SK-N-SH treated with all-trans-retinoic acid at 6 μM for 48 hours (cell line): ENCODE measurements at regions not wholly inside any gene's neighbourhood (a gene's known extent, or its start where the extent isn't known, plus 50 kb on each side); places are given as distances from the start of the nearest gene placed in this dataset.

Experiments used
- ATAC-seq: fragments of 200-7000 bp; cut with Tn5 transposase; 3 replicates; pipeline ENCODE4 v1.9.1; 2020; ENCODE audit warnings: mild to moderate bottlenecking, moderate library complexity
- ARNTL ChIP-seq: fragments of 450-650 bp; formaldehyde crosslinking; IDR thresholded peaks from 2 replicates; pipeline ENCODE4 v1.5.0; 2020; ENCODE audit warnings: low read depth, mild to moderate bottlenecking, moderate library complexity, borderline replicate concordance
- BACH2 ChIP-seq: fragments of 250-450 bp; sonication (Bioruptor Pico); IDR thresholded peaks from 2 replicates; pipeline ENCODE4 v1.9.0; 2021; ENCODE audit warnings: mild to moderate bottlenecking, borderline replicate concordance
- CREB5 ChIP-seq: fragments of 250-450 bp; sonication (Bioruptor Pico); IDR thresholded peaks from 2 replicates; pipeline ENCODE4 v1.5.1; 2020; ENCODE audit warnings: low read depth, mild to moderate bottlenecking, moderate library complexity
- CSDC2 ChIP-seq: fragments of 250-450 bp; sonication (Bioruptor Pico); IDR thresholded peaks from 2 replicates; pipeline ENCODE4 v1.5.0; 2020; ENCODE audit warnings: mild to moderate bottlenecking, moderate library complexity
- ESRRG ChIP-seq: fragments of 250-450 bp; sonication (Bioruptor Pico); IDR thresholded peaks from 2 replicates; pipeline ENCODE4 v1.6.1; 2021; ENCODE audit warnings: mild to moderate bottlenecking
- GLIS3 ChIP-seq: fragments of 250-450 bp; sonication (Bioruptor Pico); IDR thresholded peaks from 2 replicates; pipeline ENCODE4 v1.5.0; 2020; ENCODE audit warnings: mild to moderate bottlenecking, moderate library complexity
- ISL1 ChIP-seq: fragments of 250-450 bp; sonication (Bioruptor Pico); IDR thresholded peaks from 2 replicates; pipeline ENCODE4 v2.1.2; 2022; ENCODE audit warnings: mild to moderate bottlenecking, moderate library complexity
- OSR1 ChIP-seq: fragments of 250-450 bp; sonication (Bioruptor Pico); IDR thresholded peaks from 2 replicates; pipeline ENCODE4 v1.8.0; 2022; ENCODE audit warnings: moderate library complexity, mild to moderate bottlenecking, inconsistent platforms
- PATZ1 ChIP-seq: fragments of 250-450 bp; sonication (Bioruptor Pico); IDR thresholded peaks from 2 replicates; pipeline ENCODE4 v1.8.0; 2020; ENCODE audit warnings: mild to moderate bottlenecking, moderate library complexity, borderline replicate concordance
- PPARA ChIP-seq: fragments of 250-450 bp; sonication (Bioruptor Pico); IDR thresholded peaks from 2 replicates; pipeline ENCODE4 v1.5.0; 2020; ENCODE audit warnings: mild to moderate bottlenecking, borderline replicate concordance
- RARB ChIP-seq: fragments of 250-450 bp; sonication (Bioruptor Pico); IDR thresholded peaks from 2 replicates; pipeline ENCODE4 v1.8.0; 2021; ENCODE audit warnings: mild to moderate bottlenecking, moderate library complexity
- SNAI2 ChIP-seq: fragments of 250-450 bp; sonication (Bioruptor Pico); IDR thresholded peaks from 2 replicates; pipeline ENCODE4 v1.5.0; 2020; ENCODE audit warnings: mild to moderate bottlenecking, moderate library complexity
- TOX ChIP-seq: fragments of 250-450 bp; sonication (Bioruptor Pico); IDR thresholded peaks from 2 replicates; pipeline ENCODE4 v1.8.0; 2021; ENCODE audit warnings: mild to moderate bottlenecking, moderate library complexity, borderline replicate concordance
- TSHZ2 ChIP-seq: fragments of 250-450 bp; sonication (Bioruptor Pico); IDR thresholded peaks from 2 replicates; pipeline ENCODE4 v1.5.0; 2020; ENCODE audit warnings: mild to moderate bottlenecking, moderate library complexity
- ZC3H10 ChIP-seq: fragments of 250-450 bp; sonication (Bioruptor Pico); IDR thresholded peaks from 2 replicates; pipeline ENCODE4 v1.5.1; 2021; ENCODE audit warnings: mild to moderate bottlenecking, moderate library complexity
- ZFP3 ChIP-seq: fragments of 250-450 bp; sonication (Bioruptor Pico); IDR thresholded peaks from 2 replicates; pipeline ENCODE4 v1.5.0; 2020; ENCODE audit warnings: mild to moderate bottlenecking, moderate library complexity
- ZFP30 ChIP-seq: fragments of 450-650 bp; formaldehyde crosslinking; IDR thresholded peaks from 2 replicates; pipeline ENCODE4 v1.5.0; 2022; ENCODE audit warnings: mild to moderate bottlenecking, moderate library complexity
- ZNF565 ChIP-seq: fragments of 450-650 bp; formaldehyde crosslinking; conservative IDR thresholded peaks from 2 replicates; pipeline ENCODE4 v1.5.0; 2020; ENCODE audit warnings: low read depth, mild to moderate bottlenecking, moderate library complexity
- ZNF8 ChIP-seq: fragments of 450-650 bp; formaldehyde crosslinking; IDR thresholded peaks from 2 replicates; pipeline ENCODE4 v1.5.0; 2020; ENCODE audit warnings: mild to moderate bottlenecking, moderate library complexity
- TF ChIP-seq, protein P1 (sequence below): fragments of 250-450 bp; sonication (Bioruptor Pico); IDR thresholded peaks from 2 replicates; pipeline ENCODE4 v1.8.0; 2021; ENCODE audit warnings: low read depth, mild to moderate bottlenecking, moderate library complexity, borderline replicate concordance
- TF ChIP-seq, protein P2 (sequence below): fragments of 250-450 bp; sonication (Bioruptor Pico); IDR thresholded peaks from 2 replicates; pipeline ENCODE4 v1.5.1; 2021; ENCODE audit warnings: mild to moderate bottlenecking, moderate library complexity

- TF ChIP-seq GLIS3 (CRISPR knock-in tag): no peak
- no peak for TF ChIP-seq CSDC2 (CRISPR knock-in tag)
- TF ChIP-seq BACH2 (CRISPR knock-in tag): no peak
- no peak for TF ChIP-seq TOX (CRISPR knock-in tag)
- TF ChIP-seq TSHZ2: no peak
- no peak for TF ChIP-seq ESRRG (CRISPR knock-in tag)
- no peak for TF ChIP-seq ZC3H10 (CRISPR knock-in tag)
- no peak for TF ChIP-seq ZNF565
- no peak for TF ChIP-seq ZNF8 (CRISPR knock-in tag)
- TF ChIP-seq, protein P1, sequence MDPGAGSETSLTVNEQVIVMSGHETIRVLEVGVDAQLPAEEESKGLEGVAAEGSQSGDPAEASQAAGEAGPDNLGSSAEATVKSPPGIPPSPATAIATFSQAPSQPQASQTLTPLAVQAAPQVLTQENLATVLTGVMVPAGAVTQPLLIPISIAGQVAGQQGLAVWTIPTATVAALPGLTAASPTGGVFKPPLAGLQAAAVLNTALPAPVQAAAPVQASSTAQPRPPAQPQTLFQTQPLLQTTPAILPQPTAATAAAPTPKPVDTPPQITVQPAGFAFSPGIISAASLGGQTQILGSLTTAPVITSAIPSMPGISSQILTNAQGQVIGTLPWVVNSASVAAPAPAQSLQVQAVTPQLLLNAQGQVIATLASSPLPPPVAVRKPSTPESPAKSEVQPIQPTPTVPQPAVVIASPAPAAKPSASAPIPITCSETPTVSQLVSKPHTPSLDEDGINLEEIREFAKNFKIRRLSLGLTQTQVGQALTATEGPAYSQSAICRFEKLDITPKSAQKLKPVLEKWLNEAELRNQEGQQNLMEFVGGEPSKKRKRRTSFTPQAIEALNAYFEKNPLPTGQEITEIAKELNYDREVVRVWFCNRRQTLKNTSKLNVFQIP: no peak
- no peak for TF ChIP-seq OSR1 (CRISPR knock-in tag)
- TF ChIP-seq PPARA: no peak
- no peak for TF ChIP-seq ZFP30 (CRISPR knock-in tag)
- ATAC-seq: no peak
These were observed 186.5 kb downstream of the MZT1 start for GRCh38 chr13:72540881-72541280.

DNA sequence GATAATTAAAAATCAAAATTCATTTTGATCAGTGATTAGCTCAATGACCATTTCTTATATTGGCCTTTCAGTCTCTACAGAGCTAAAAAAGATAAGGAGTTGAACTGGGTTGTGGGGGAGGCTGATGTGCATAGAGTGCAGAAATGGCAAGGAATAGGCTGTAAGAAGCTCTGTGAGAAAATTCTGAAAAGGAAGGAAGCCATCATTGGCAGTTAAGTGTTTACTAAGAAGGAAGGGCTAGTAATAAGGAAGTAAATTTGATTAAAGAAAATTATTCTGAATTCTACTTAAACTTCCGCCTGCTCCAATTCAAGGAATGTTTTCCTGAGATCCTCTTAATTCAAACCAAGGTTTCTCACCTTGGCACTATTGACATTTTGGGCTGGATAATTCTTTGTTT, 187.5 kb downstream of the MZT1 start:
- ATAC-seq: no peak
- TF ChIP-seq CREB5 (CRISPR knock-in tag) (no peak), GLIS3 (CRISPR knock-in tag) (no peak), PPARA (no peak), ZNF8 (CRISPR knock-in tag) (no peak), ZC3H10 (CRISPR knock-in tag) (no peak), ISL1 (no peak), ZNF565 (no peak), ZFP30 (CRISPR knock-in tag) (no peak), PATZ1 (CRISPR knock-in tag) (no peak)
- TF ChIP-seq, protein P2, sequence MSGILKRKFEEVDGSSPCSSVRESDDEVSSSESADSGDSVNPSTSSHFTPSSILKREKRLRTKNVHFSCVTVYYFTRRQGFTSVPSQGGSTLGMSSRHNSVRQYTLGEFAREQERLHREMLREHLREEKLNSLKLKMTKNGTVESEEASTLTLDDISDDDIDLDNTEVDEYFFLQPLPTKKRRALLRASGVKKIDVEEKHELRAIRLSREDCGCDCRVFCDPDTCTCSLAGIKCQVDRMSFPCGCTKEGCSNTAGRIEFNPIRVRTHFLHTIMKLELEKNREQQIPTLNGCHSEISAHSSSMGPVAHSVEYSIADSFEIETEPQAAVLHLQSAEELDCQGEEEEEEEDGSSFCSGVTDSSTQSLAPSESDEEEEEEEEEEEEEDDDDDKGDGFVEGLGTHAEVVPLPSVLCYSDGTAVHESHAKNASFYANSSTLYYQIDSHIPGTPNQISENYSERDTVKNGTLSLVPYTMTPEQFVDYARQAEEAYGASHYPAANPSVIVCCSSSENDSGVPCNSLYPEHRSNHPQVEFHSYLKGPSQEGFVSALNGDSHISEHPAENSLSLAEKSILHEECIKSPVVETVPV (CRISPR knock-in tag): no peak
- TF ChIP-seq, all 23 proteins: peak for 0

- no peak for ATAC-seq
- TF ChIP-seq SNAI2 (CRISPR knock-in tag): no peak
- TF ChIP-seq ISL1: no peak
- TF ChIP-seq CSDC2 (CRISPR knock-in tag): no peak
- TF ChIP-seq, protein P1: no peak
- TF ChIP-seq TOX (CRISPR knock-in tag): no peak
- no peak for TF ChIP-seq RARB
- no peak for TF ChIP-seq ESRRG (CRISPR knock-in tag)
- TF ChIP-seq PPARA: no peak
- no peak for TF ChIP-seq ARNTL (CRISPR knock-in tag)
- TF ChIP-seq ZNF565: no peak
- no peak for TF ChIP-seq ZFP3 (CRISPR knock-in tag)
- no peak for TF ChIP-seq TSHZ2
- TF ChIP-seq PATZ1 (CRISPR knock-in tag): no peak
- TF ChIP-seq ZNF8 (CRISPR knock-in tag): no peak
These were observed 189.6 kb downstream of the MZT1 start for GRCh38 chr13:72537782-72538181.
